IMR-90 (cell line): ENCODE measurements at regions not wholly inside any gene's neighbourhood (a gene's known extent, or its start where the extent isn't known, plus 50 kb on each side); places are given as distances from the start of the nearest gene placed in this dataset.

Experiments used
- ATAC-seq: fragments of 200-7000 bp; cut with Tn5 transposase; 2 replicates; pipeline ENCODE4 v1.9.1; 2020; ENCODE audit warnings: low read depth, mild to moderate bottlenecking, moderate library complexity
- BruUV-seq: library from RNA; stranded (reverse); fragments of 400-500 nt; replicated peaks from 2 replicates; lab custom pipeline; 2021; lab: Mats Ljungman, UMichigan
- CTCF ChIA-PET: fragments of 300-600 bp; formaldehyde crosslinking; extraction: SDS; loops from one replicate; lab custom pipeline; 2021; ENCODE audit warnings: antibody characterized with exemption; lab: Yijun Ruan, JAX
- POLR2A ChIA-PET: fragments of 300-600 bp; sonication (Branson Sonifier 250); formaldehyde crosslinking; loops from one replicate; lab custom pipeline; 2022; ENCODE audit warnings: antibody characterized with exemption; ENCODE audit not compliant: unreplicated experiment; lab: Charles Lee
- DNase-seq: peaks from one replicate; pipeline ENCODE4 v3.0.0; 2013
- H2AFZ ChIP-seq: replicated peaks from 2 replicates; pipeline ENCODE3; 2013; ENCODE audit warnings: low read length, mild to moderate bottlenecking; ENCODE audit not compliant: poor library complexity
- H2AK5ac ChIP-seq: 2 replicates; pipeline ENCODE4 v1.6.1; 2013; ENCODE audit warnings: low read depth, low read length, inconsistent platforms
- H2AK9ac ChIP-seq: replicated peaks from 2 replicates; pipeline ENCODE3; 2013; ENCODE audit warnings: mild to moderate bottlenecking, low read depth, low read length, moderate library complexity; ENCODE audit not compliant: poor library complexity
- H2BK120ac ChIP-seq: 2 replicates; pipeline ENCODE4 v1.6.1; 2013; ENCODE audit warnings: low read depth, low read length, inconsistent platforms
- H2BK15ac ChIP-seq: 3 replicates; pipeline ENCODE4 v1.6.1; 2013; ENCODE audit warnings: low read depth, low read length, inconsistent platforms
- H2BK20ac ChIP-seq: 2 replicates; pipeline ENCODE4 v1.6.1; 2013; ENCODE audit warnings: low read depth, mild to moderate bottlenecking, inconsistent platforms, low read length, moderate library complexity
- H2BK5ac ChIP-seq: 2 replicates; pipeline ENCODE4 v1.6.1; 2013; ENCODE audit warnings: mild to moderate bottlenecking, low read depth, low read length, inconsistent platforms; ENCODE audit not compliant: poor library complexity, severe bottlenecking
- H3K14ac ChIP-seq: replicated peaks from 2 replicates; pipeline ENCODE4 v1.6.1; 2013; ENCODE audit warnings: low read depth, low read length, inconsistent platforms
- H3K18ac ChIP-seq: 2 replicates; pipeline ENCODE4 v1.6.1; 2013; ENCODE audit warnings: low read depth, low read length, control low read depth
- H3K23ac ChIP-seq: 2 replicates; pipeline ENCODE4 v1.6.1; 2013; ENCODE audit warnings: low read depth, low read length, inconsistent platforms
- H3K27ac ChIP-seq: 2 replicates; pipeline ENCODE4 v1.5.1; 2013; ENCODE audit warnings: mild to moderate bottlenecking, control low read depth, low read length; ENCODE audit not compliant: insufficient read depth
- H3K27me3 ChIP-seq: 2 replicates; pipeline ENCODE4 v1.6.1; 2013; ENCODE audit warnings: low read length; ENCODE audit not compliant: control insufficient read depth, insufficient read depth
- H3K36me3 ChIP-seq: 2 replicates; pipeline ENCODE4 v1.6.1; 2013; ENCODE audit warnings: low read length, mixed read lengths; ENCODE audit not compliant: control insufficient read depth, insufficient read depth
- H3K4ac ChIP-seq: 2 replicates; pipeline ENCODE4 v1.6.1; 2013; ENCODE audit warnings: low read depth, low read length, inconsistent platforms
- H3K4me1 ChIP-seq: 2 replicates; pipeline ENCODE4 v1.6.1; 2013; ENCODE audit warnings: low read length, mixed read lengths; ENCODE audit not compliant: control insufficient read depth, insufficient read depth
- H3K4me2 ChIP-seq: 2 replicates; pipeline ENCODE4 v1.6.1; 2013; ENCODE audit warnings: low read depth, mild to moderate bottlenecking, control low read depth, low read length, moderate library complexity
- H3K4me3 ChIP-seq: 2 replicates; pipeline ENCODE4 v1.5.1; 2013; ENCODE audit warnings: low read depth, mild to moderate bottlenecking, control low read depth, low read length, moderate library complexity; ENCODE audit not compliant: insufficient read depth
- H3K56ac ChIP-seq: 2 replicates; pipeline ENCODE4 v1.6.1; 2013; ENCODE audit warnings: low read length, inconsistent platforms; ENCODE audit not compliant: insufficient read depth; ENCODE audit errors: extremely low read depth
- H3K79me1 ChIP-seq, 2 experiments: 2 replicates each; pipeline ENCODE4 v1.6.1; 2013; ENCODE audit warnings: low read length in 2 of 2, inconsistent platforms in 1 of 2, low read depth in 1 of 2
- H3K9ac ChIP-seq: 2 replicates; pipeline ENCODE4 v1.6.1; 2013; ENCODE audit warnings: low read depth, low read length, control low read depth
- H3K9me1 ChIP-seq: 2 replicates; pipeline ENCODE4 v1.6.1; 2013; ENCODE audit warnings: low read length, inconsistent platforms; ENCODE audit not compliant: insufficient read depth
- H3K9me3 ChIP-seq: 2 replicates; pipeline ENCODE4 v1.6.1; 2013; ENCODE audit warnings: low read length; ENCODE audit not compliant: control insufficient read depth, insufficient read depth
- H4K20me1 ChIP-seq: 2 replicates; pipeline ENCODE4 v1.6.1; 2013; ENCODE audit warnings: low read length, inconsistent platforms; ENCODE audit not compliant: insufficient read depth
- H4K5ac ChIP-seq: 2 replicates; pipeline ENCODE4 v1.6.1; 2013; ENCODE audit warnings: mild to moderate bottlenecking, low read depth, low read length, control low read depth
- H4K8ac ChIP-seq, 2 experiments: 2 replicates each; pipeline ENCODE4 v1.6.1; 2013; ENCODE audit warnings: low read depth in 2 of 2, low read length in 2 of 2, control low read depth in 1 of 2, inconsistent platforms in 1 of 2
- H4K91ac ChIP-seq: 2 replicates; pipeline ENCODE4 v1.6.1; 2013; ENCODE audit warnings: low read depth, low read length, inconsistent platforms; ENCODE audit not compliant: insufficient read depth
- BHLHE40 ChIP-seq: fragments of 150-350 bp; IDR thresholded peaks from 2 replicates; pipeline ENCODE4 v1.6.1; 2016; ENCODE audit warnings: mild to moderate bottlenecking, low read depth, low read length
- CHD1 ChIP-seq: IDR thresholded peaks from 2 replicates; pipeline ENCODE4 v1.6.1; 2012; ENCODE audit warnings: low read depth, low read length, improper control_type of control experiment
- FOS ChIP-seq: fragments of 150-350 bp; IDR thresholded peaks from 2 replicates; pipeline ENCODE4 v1.6.1; 2016; ENCODE audit warnings: low read depth, low read length
- MAZ ChIP-seq: IDR thresholded peaks from 2 replicates; pipeline ENCODE4 v1.6.1; 2012; ENCODE audit warnings: low read depth, mild to moderate bottlenecking, low read length, improper control_type of control experiment, moderate library complexity, borderline replicate concordance
- MXI1 ChIP-seq: IDR thresholded peaks from 2 replicates; pipeline ENCODE4 v1.6.1; 2012; ENCODE audit warnings: low read depth, mild to moderate bottlenecking, low read length, moderate library complexity, borderline replicate concordance
- RAD21 ChIP-seq: IDR thresholded peaks from 2 replicates; pipeline ENCODE4 v1.6.1; 2012; ENCODE audit warnings: low read length, improper control_type of control experiment
- RCOR1 ChIP-seq: IDR thresholded peaks from 2 replicates; pipeline ENCODE4 v1.6.1; 2012; ENCODE audit warnings: mild to moderate bottlenecking, low read length, improper control_type of control experiment; ENCODE audit not compliant: insufficient replicate concordance
- WGBS, 2 experiments: methylation state at CpG; one replicate each; pipeline versions ENCODE4 v1.1.5 to v1.1.7; 2013; ENCODE audit warnings: missing lambda C conversion rate in 2 of 2; ENCODE audit not compliant: insufficient read length in 1 of 2; ENCODE audit errors: extremely low coverage in 2 of 2; 5-methylcytosine and 5-hydroxymethylcytosine counted together
- dilution Hi-C: fragments of 300-500 bp; cut with HindIII; formaldehyde crosslinking; loops from one replicate; pipeline ENCODE4 v1.14.3; 2018; ENCODE audit warnings: low sequenced_read_pairs; ENCODE audit not compliant: unreplicated experiment
- in situ Hi-C: fragments of 300-500 bp; cut with MboI; formaldehyde crosslinking; loops from 3 replicates; pipeline ENCODE4 v1.14.3; 2019; ENCODE audit warnings: low sequenced_read_pairs, inconsistent platforms, mixed read lengths
- intact Hi-C: fragments of 100-400 bp; cut with micrococcal nuclease; formaldehyde crosslinking; loops from 2 replicates; pipeline ENCODE4 v1.10.0; 2022
- TF ChIP-seq, protein P1 (sequence below): fragments of 150-350 bp; IDR thresholded peaks from 2 replicates; pipeline ENCODE4 v1.6.1; 2016; ENCODE audit warnings: low read depth, mild to moderate bottlenecking, low read length, moderate library complexity, borderline replicate concordance

DNA sequence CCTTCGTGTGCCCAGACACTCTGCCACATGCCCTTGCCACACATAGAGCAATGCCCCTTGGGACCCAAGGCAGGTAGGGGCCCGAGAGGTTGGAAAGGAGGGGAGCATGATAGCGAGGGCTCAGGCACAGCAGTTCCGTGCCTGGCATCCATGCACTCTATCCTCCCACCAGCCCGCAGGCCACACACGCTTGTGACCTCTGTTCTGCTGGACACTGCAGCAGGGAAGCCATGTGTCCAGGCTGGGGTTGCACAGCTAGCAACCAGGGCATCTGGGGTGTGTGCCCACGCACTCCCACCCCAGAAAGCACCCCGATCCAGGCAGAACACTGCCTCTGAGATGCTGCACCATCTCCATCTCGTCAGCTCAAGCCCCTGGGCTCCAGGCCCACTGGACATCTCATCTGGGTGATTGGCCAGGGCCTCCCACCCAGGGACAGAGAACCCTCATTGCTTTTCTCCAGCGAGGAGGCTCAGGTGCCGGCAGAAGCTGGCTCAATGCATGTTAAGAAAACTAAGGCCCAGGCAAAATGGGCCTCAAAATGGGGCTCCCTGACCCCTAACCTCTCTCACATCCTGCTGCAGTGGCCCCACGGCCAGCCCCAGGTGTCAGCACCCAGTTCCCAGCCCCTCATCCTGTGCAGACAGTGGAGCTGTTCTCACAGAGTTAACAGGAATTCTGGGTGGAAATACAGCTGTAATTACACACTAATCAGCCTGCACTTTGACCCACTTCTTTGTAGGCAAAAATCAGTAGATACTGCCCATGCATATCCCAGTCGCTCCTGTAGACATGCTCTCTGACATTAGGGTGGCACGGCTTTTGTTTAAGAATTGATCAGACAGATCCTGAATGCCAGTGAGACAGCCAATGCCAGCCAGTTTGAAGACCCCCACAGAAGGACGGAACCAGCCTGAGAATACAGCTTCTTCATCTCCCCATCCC, 173.9 kb upstream of the B3GAT1 start:
- Histone ChIP-seq H3K4me1 (no peaks in the 10 kb centered on the region), H4K5ac (no peak overlapping the region), H3K27me3 (no peaks in the 10 kb centered on the region), H3K23ac (no peak overlapping the region), H3K79me1 (no peaks in the 10 kb centered on the region), H2BK120ac (no peak overlapping the region), H4K91ac (no peak overlapping the region), H3K27ac (no peak overlapping the region), H2AFZ (no peak overlapping the region), H2AK9ac (no peak overlapping the region), H2BK15ac (no peak overlapping the region), H3K9ac (no peak overlapping the region), H2BK5ac (no peak overlapping the region), H3K36me3 (no peaks in the 10 kb centered on the region), H4K8ac (no peak overlapping the region), H2BK20ac (no peak overlapping the region), H2AK5ac (no peak overlapping the region), H3K4ac (no peak overlapping the region), H3K56ac (no peak overlapping the region), H3K9me3 (peaks cover 40% of the 10 kb centered on the region), H3K18ac (no peak overlapping the region), H3K9me1 (no peaks in the 10 kb centered on the region), H3K14ac (no peak overlapping the region), H4K20me1 (no peaks in the 10 kb centered on the region), H3K4me2 (no peak overlapping the region), H3K4me3 (no peak overlapping the region)
- WGBS, 2 experiments: 30% methylated on average over 2 of the region's 15 CpGs; no CpG with 5 or more reads in 1 of the 2 experiments
- in situ Hi-C loops (no loop called here), dilution Hi-C loops (no loop called here), intact Hi-C loops (no loop called here)
- ChIA-PET CTCF (no interaction called here), POLR2A (no interaction called here)
- TF ChIP-seq BHLHE40 (no peak), MAZ (no peak), CHD1 (no peak), MXI1 (no peak), RCOR1 (no peak), RAD21 (no peak), FOS (no peak)
- TF ChIP-seq, protein P1, sequence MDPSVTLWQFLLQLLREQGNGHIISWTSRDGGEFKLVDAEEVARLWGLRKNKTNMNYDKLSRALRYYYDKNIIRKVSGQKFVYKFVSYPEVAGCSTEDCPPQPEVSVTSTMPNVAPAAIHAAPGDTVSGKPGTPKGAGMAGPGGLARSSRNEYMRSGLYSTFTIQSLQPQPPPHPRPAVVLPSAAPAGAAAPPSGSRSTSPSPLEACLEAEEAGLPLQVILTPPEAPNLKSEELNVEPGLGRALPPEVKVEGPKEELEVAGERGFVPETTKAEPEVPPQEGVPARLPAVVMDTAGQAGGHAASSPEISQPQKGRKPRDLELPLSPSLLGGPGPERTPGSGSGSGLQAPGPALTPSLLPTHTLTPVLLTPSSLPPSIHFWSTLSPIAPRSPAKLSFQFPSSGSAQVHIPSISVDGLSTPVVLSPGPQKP: no peak
- ATAC-seq (no peak), DNase-seq (no peak)
- no TSS peak for BruUV-seq
